ENCODE measurements at regions not wholly inside any gene's neighbourhood (a gene's known extent, or its start where the extent isn't known, plus 50 kb on each side); places are given as distances from the start of the nearest gene placed in this dataset.

DNA sequence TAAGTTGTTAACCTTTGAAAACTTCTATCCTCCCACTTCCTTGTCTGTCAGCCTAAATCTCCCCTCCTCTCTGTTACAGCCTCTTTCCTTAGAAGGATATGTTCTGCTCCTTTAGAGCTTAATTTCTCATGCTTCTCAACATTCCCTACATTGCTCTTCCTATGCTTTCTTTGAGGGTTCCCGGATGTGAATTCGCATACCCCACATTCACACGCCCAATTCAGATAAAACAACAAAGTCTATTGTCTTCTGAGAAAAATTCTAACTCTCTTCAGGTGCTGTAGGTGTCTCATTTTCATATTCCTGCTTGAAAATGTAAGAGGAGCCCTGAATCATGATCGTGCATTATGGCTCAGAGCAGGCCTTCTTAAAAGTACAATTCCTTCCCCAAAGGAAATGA, 171.8 kb upstream of the DPH6 start:
- H3K4me1 Mint-ChIP-seq: peaks cover 40% of the 10 kb centered on the region
- TF ChIP-seq, protein P1, sequence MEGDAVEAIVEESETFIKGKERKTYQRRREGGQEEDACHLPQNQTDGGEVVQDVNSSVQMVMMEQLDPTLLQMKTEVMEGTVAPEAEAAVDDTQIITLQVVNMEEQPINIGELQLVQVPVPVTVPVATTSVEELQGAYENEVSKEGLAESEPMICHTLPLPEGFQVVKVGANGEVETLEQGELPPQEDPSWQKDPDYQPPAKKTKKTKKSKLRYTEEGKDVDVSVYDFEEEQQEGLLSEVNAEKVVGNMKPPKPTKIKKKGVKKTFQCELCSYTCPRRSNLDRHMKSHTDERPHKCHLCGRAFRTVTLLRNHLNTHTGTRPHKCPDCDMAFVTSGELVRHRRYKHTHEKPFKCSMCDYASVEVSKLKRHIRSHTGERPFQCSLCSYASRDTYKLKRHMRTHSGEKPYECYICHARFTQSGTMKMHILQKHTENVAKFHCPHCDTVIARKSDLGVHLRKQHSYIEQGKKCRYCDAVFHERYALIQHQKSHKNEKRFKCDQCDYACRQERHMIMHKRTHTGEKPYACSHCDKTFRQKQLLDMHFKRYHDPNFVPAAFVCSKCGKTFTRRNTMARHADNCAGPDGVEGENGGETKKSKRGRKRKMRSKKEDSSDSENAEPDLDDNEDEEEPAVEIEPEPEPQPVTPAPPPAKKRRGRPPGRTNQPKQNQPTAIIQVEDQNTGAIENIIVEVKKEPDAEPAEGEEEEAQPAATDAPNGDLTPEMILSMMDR (IDR thresholded peaks at IDR 0.05; ENCODE audit: unreplicated experiment): no peak
- peaks cover 11% of the 10 kb centered on the region for H3K36me3 Mint-ChIP-seq
- peak overlapping the region; percentile 63 for H3K27ac Mint-ChIP-seq
- no peak for DNase-seq (ENCODE audit: low spot score in 2 of 2, unreplicated experiment in 2 of 2)
- H3K4me3 Mint-ChIP-seq: no peak overlapping the region
- H3K9me3 Mint-ChIP-seq: peaks cover 19% of the 10 kb centered on the region
- no peaks in the 10 kb centered on the region for H3K27me3 Mint-ChIP-seq (ENCODE audit: low read depth)

DNA sequence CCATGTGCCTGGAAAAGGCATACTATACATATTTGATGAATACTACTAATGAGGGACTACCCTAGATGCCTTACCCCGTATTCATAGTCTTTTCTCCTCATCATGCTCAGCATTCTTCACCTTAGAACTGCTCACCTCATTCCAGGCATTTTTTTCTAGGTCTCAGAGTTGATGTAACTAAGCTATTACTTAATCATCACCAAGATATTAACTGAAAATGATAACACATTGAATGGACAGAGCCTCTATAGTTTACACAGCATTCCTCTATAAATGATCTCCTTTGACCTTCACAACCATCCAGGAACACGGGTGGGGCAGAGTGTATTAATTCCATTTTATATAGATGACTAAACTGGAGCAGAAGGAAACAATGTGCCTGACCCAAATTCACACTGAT, 174.1 kb upstream of the DPH6 start:
- H3K4me3 Mint-ChIP-seq: no peak overlapping the region
- H3K27me3 Mint-ChIP-seq (ENCODE audit: low read depth): no peaks in the 10 kb centered on the region
- peaks cover 19% of the 10 kb centered on the region for H3K9me3 Mint-ChIP-seq
- TF ChIP-seq, protein P1 (IDR thresholded peaks at IDR 0.05; ENCODE audit: unreplicated experiment): no peak
- peaks cover 11% of the 10 kb centered on the region for H3K36me3 Mint-ChIP-seq
- DNase-seq (ENCODE audit: low spot score in 2 of 2, unreplicated experiment in 2 of 2): no peak
- peak overlapping the region; percentile 11 for H3K27ac Mint-ChIP-seq
- H3K4me1 Mint-ChIP-seq: peaks cover 55% of the 10 kb centered on the region

DNA sequence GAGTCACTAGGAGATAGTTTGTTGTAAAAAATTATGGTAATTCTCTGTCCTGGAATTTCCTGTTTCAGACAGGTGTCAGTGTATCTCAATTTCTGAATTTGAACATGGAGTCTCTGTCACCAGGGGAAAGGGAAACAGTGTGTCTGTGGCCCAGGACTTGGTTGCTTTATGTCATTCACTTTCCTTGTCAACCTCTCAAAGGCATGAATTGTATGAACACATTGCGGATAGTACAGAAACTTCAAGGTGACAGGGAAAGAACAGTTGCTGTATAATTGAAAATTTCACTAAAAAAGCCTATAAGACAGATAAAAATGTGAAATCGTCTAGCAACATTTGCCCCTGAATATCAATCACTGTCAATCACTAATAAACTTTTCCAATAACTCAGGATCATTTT, 175.0 kb upstream of the DPH6 start:
- Mint-ChIP-seq H3K4me3 (no peak overlapping the region), H3K9me3 (peaks cover 20% of the 10 kb centered on the region), H3K36me3 (peaks cover 8% of the 10 kb centered on the region), H3K4me1 (peaks cover 55% of the 10 kb centered on the region), H3K27me3 (ENCODE audit: low read depth) (no peaks in the 10 kb centered on the region), H3K27ac (peak overlapping the region; percentile 33)
- TF ChIP-seq, protein P1 (IDR thresholded peaks at IDR 0.05; ENCODE audit: unreplicated experiment): no peak
- DNase-seq (ENCODE audit: low spot score in 2 of 2, unreplicated experiment in 2 of 2): no peak

DNA sequence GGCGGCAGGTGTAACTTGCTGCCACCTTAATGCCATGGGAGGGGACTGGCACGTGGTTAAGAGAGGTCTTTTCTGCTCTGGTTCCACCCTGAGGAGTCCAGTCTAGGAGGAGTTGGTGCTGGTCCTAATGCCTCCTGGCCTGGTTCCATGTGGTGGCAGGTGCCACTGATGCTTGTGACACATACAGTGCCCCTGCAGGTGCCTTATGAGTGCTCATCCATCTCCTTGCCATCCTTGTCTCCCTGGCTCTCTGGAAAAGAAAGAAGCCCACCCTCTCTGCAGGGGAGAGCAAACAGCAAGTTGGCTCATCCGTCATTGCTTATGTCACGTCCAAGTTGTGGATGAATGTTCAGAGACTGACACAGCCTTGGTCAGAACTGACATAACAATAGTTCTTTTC, 175.8 kb upstream of the DPH6 start:
- Mint-ChIP-seq H3K4me1 (peaks cover 55% of the 10 kb centered on the region), H3K4me3 (no peak overlapping the region), H3K36me3 (peaks cover 5% of the 10 kb centered on the region), H3K27ac (peak overlapping the region; percentile 97), H3K27me3 (ENCODE audit: low read depth) (no peaks in the 10 kb centered on the region), H3K9me3 (peaks cover 17% of the 10 kb centered on the region)
- no peak for DNase-seq (ENCODE audit: low spot score in 2 of 2, unreplicated experiment in 2 of 2)
- TF ChIP-seq, protein P1 (IDR thresholded peaks at IDR 0.05; ENCODE audit: unreplicated experiment): no peak

DNA sequence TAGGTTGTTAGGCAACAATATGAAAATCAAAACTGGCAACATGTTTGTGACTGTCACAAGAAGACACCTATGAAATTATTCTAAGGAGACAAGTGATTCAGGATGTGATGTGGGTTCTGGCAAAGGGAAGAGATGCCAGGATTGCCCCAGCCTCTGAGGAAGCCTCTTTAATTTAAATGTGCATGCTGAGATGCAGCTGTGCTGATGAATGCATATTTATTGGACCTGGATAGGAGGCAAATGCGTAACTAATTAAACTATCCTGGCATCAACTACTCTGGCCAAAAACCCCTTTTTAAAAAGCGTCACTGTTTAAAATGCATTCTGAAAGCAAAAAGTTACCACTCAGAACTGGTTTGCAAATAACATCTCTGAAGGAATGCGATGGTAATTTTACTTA, 176.5 kb upstream of the DPH6 start:
- Mint-ChIP-seq H3K27ac (peak overlapping the region; percentile 97), H3K9me3 (peaks cover 18% of the 10 kb centered on the region), H3K27me3 (ENCODE audit: low read depth) (no peaks in the 10 kb centered on the region), H3K36me3 (peaks cover 5% of the 10 kb centered on the region), H3K4me3 (no peak overlapping the region), H3K4me1 (peaks cover 51% of the 10 kb centered on the region)
- no peak for DNase-seq (ENCODE audit: low spot score in 2 of 2, unreplicated experiment in 2 of 2)
- TF ChIP-seq, protein P1 (IDR thresholded peaks at IDR 0.05; ENCODE audit: unreplicated experiment): no peak

Measured in mesothelial cell of epicardium (in vitro differentiated cells).